HG03521 (cell line): ENCODE measurements at regions not wholly inside any gene's neighbourhood (a gene's known extent, or its start where the extent isn't known, plus 50 kb on each side); places are given as distances from the start of the nearest gene placed in this dataset.

Experiments used
- ATAC-seq: cut with Tn5 transposase; IDR thresholded peaks from one replicate; pipeline ENCODE4 v1.9.1; 2021; ENCODE audit warnings: mild to moderate bottlenecking, moderate library complexity; ENCODE audit not compliant: unreplicated experiment

GRCh38 chr3:174639970-174640369, 219.2 kb upstream of the NAALADL2 start:
- no peak for ATAC-seq

- no peak for ATAC-seq
Measured at GRCh38 chr3:174640932-174641331, 218.2 kb upstream of the NAALADL2 start.

DNA sequence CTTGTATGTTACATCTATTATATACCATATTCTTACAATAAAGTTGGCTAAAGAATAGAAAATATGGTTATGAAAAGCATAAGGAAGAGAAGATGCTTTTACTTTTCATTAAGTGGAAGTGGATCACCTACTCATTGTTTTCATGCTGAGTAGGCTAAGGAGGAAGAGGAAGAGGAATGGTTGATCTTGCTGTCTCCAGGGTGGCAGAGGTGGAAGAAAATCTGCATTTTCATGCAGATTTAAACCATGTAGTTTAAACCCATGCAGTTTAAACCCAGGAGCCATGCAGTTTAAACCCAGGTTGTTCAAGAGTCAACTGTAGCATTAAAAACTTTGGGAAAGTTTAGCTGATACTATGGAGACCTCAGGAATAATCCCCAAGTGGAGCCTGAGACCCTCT, 214.8 kb upstream of the NAALADL2 start:
- ATAC-seq = no peak

GRCh38 chr3:174651951-174652350, 207.2 kb upstream of the NAALADL2 start:
- no peak for ATAC-seq

- ATAC-seq = no peak
Measured at GRCh38 chr3:174659511-174659910, 199.6 kb upstream of the NAALADL2 start.

GRCh38 chr3:174662653-174663052, 196.5 kb upstream of the NAALADL2 start:
- no peak for ATAC-seq

- no peak for ATAC-seq
Measured at GRCh38 chr3:174667386-174667785, 191.7 kb upstream of the NAALADL2 start.

DNA sequence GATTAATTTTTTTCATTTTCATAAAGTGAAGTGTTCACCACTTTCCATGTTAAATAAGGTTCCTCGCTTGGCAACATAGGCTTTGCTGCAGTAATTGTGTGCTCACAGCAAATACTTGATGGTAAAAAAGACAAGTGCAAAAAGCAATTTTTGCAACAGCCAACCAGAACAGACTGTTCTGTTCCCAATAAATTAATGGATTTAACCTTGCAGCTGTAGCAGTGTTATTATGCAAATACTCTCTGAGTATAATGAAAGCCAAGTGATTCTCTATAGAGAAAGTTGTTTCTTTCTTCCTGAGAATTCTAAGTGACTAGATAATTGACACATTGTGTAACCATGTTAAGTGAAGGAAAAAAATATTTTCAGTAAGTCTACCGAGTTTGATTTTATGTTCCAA, 183.7 kb upstream of the NAALADL2 start:
- ATAC-seq = no peak

DNA sequence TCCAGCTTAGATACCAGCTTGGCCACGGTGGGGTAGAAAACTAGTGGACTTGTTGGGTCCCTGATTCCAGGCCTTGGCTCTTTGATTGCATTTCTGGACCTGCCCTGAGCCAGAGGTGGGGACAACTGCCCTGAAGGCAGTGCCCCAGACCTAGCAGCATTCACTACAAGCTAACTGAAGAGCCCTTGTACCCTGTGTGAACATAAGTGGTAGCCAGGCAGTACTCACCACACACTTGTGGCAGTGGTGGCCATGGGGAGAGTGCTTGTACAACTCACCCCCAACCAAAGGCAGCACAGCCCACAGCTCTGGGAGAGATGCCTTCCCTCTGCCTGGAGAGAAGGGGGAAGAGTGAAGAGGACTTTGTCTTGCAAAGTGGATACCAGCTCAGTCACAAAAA, 177.3 kb upstream of the NAALADL2 start:
- no peak for ATAC-seq

DNA sequence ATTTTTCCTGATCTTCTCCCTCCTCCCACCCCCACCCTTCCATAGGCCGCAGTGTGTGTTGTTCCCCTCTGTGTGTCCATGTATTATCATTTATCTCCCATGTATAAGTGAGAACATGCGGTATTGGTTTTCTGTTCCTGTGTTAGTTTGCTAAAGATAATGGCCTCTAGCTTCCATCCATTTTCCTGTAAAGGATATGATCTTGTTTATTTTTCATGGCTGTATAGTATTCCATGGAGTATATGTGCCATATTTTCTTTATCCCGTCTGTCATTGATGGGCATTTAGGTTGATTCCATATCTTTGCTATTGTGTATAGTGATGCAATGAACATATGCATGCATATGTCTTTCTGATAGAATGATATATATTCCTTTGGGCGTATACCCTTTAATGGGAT, 173.3 kb upstream of the NAALADL2 start:
- ATAC-seq = no peak

- ATAC-seq = no peak
Measured at GRCh38 chr3:174697310-174697709, 161.8 kb upstream of the NAALADL2 start.

GRCh38 chr3:174700736-174701135, 158.4 kb upstream of the NAALADL2 start:
- no peak for ATAC-seq

DNA sequence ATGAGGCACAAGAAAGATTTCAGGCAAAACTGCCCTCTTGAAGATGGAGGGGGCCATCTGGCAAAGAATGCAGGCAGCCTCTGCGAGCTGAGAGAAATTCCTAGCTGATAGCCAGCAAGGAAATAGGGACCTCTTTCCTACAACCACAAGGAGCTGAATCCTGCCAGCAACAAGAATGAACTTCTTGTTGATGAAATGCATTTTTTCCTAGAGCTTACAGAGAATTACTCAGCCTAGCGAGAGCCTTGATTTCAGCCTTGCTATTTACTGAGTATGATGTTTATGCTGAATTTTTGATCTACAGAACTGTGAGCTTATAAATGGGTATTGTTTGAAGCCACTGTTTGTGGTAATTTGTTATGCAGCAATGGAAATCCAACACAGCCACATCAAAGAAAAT, 148.5 kb upstream of the NAALADL2 start:
- ATAC-seq = no peak

GRCh38 chr3:174715386-174715785, 143.7 kb upstream of the NAALADL2 start:
- ATAC-seq = no peak

GRCh38 chr3:174716956-174717505, 142.1 kb upstream of the NAALADL2 start:
- ATAC-seq = no peak

DNA sequence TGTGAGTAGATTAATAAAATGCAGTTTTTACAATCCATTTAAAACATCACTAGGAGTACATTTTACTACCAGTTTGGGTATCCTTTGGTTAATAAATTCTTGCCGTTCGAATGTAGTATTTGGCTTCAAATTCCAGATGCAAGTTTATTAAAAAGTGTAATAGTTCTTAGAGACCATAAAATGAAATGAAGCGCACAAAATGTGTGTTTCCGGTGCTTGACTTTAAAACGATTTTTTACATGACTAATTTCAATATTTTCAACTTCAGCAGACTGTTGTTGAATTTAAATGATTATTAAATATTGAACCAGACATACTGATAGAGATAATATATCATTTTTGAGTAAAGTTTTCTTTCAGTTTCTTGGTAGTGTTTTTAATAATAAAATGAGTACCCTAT, 138.4 kb upstream of the NAALADL2 start:
- no peak for ATAC-seq

GRCh38 chr3:174725303-174725702, 133.8 kb upstream of the NAALADL2 start:
- no peak for ATAC-seq

- ATAC-seq = no peak
Measured at GRCh38 chr3:174737966-174738365, 121.2 kb upstream of the NAALADL2 start.

DNA sequence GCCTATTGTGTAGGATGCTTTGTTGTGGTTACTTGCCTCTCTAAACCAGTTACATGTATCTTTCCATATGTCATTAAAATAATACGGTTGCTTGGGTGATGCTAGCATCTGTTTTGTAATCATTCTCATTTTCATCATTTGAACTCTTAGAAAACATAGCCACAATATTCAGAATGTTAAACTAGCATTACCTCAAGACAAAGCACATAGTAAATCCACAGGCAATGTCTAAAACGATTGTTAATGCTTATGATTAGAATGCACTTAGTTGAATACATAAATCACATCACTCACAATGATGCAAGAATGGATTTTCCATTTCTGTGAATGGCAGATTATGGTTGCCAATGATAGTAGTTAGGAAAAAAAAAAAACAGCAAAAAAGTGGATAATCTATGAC, 110.0 kb upstream of the NAALADL2 start:
- no peak for ATAC-seq

DNA sequence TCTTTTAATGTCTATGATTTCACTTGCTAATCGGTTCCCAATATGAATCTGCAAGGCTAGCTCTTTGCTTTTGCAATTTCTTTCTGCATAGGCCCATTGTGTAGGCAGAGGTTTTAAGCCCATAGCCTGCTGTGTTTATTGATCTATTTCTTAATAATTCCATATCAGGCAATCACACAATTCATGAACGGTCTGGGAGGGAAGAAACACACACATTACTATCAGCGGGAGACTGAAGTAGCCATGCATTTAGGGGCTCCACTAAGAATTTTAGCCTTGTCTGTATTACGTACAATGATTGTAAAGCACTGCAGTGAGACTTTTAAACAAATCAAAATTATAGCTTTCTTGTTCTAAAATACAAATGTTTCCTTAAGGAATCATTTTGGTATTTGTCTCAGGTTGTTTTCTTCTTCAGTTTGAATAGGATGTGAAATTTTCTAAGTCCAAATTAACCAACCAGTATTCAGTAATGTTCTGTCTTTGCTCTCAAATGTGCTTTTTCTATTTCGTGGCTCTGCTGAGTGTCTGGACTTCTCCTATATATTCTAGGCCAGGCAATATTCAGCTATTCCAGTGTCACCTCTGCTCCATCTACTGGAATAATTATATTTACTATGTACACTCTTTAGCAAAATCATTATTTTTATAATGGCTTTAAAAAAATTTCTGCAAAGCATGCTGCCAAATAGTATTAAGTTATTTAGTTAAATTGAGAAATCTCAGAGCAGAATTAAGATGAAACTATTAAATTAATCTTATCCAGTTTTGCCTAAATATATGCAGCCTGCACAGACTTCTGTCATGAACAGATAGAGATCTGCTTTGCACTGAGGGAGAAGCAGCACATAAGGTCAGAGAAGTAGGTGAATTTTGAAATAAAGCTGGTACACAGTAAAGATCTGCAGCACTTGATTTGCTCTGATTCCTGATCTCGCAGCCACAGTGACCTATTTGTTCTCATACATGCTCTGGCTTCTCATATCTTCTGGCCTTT, 103.0 kb upstream of the NAALADL2 start:
- no peak for ATAC-seq

GRCh38 chr3:174758943-174759342, 100.2 kb upstream of the NAALADL2 start:
- no peak for ATAC-seq

- ATAC-seq = no peak
Measured at GRCh38 chr3:174767406-174767805, 91.7 kb upstream of the NAALADL2 start.
